A673 (cell line): ENCODE measurements at regions not wholly inside any gene's neighbourhood (a gene's known extent, or its start where the extent isn't known, plus 50 kb on each side); places are given as distances from the start of the nearest gene placed in this dataset.

Experiments used
- BruUV-seq: library from RNA; stranded (reverse); fragments of 400-500 nt; replicated peaks from 2 replicates; lab custom pipeline; 2021; lab: Mats Ljungman, UMichigan
- CTCF ChIA-PET: fragments of 300-600 bp; sonication (Branson Sonifier 250); formaldehyde crosslinking; loops from one replicate; lab custom pipeline; 2022; ENCODE audit warnings: antibody characterized with exemption; lab: Charles Lee
- POLR2A ChIA-PET: fragments of 300-600 bp; sonication (Branson Sonifier 250); formaldehyde crosslinking; loops from one replicate; lab custom pipeline; 2022; ENCODE audit warnings: antibody characterized with exemption; ENCODE audit not compliant: low non-redundant PET; lab: Charles Lee
- DNase-seq: peaks from one replicate; pipeline ENCODE4 v3.0.0-alpha.2; 2015; ENCODE audit warnings: low spot score
- H3K27ac ChIP-seq: fragments of 200-600 bp; sonication (generic); 2 replicates; pipeline ENCODE4 v1.5.1; 2016; ENCODE audit warnings: mixed run types, low read depth, mild to moderate bottlenecking, mixed read lengths, antibody characterized with exemption, low read length; ENCODE audit not compliant: poor library complexity, severe bottlenecking
- H3K27me3 ChIP-seq: fragments of 200-600 bp; sonication (generic); replicated peaks from 2 replicates; pipeline ENCODE4 v1.6.1; 2017; ENCODE audit warnings: mixed run types, low read depth, mild to moderate bottlenecking, mixed read lengths, antibody characterized with exemption, low read length; ENCODE audit not compliant: insufficient read depth, poor library complexity
- H3K36me3 ChIP-seq: fragments of 200-600 bp; sonication (generic); 2 replicates; pipeline ENCODE4 v1.6.1; 2016; ENCODE audit warnings: mixed run types, mild to moderate bottlenecking, mixed read lengths, antibody characterized with exemption, low read length; ENCODE audit not compliant: insufficient read depth, poor library complexity, severe bottlenecking
- H3K4me1 ChIP-seq: fragments of 200-600 bp; sonication (generic); 2 replicates; pipeline ENCODE4 v1.6.1; 2017; ENCODE audit warnings: mixed run types, mild to moderate bottlenecking, mixed read lengths, antibody characterized with exemption, low read length; ENCODE audit not compliant: insufficient read depth, poor library complexity, severe bottlenecking
- H3K4me3 ChIP-seq: fragments of 200-600 bp; sonication (generic); 2 replicates; pipeline ENCODE4 v1.5.1; 2016; ENCODE audit warnings: low read depth, mixed run types, mild to moderate bottlenecking, mixed read lengths, low read length; ENCODE audit not compliant: poor library complexity, severe bottlenecking
- H3K9me3 ChIP-seq: fragments of 200-600 bp; sonication (generic); 2 replicates; pipeline ENCODE4 v1.6.1; 2016; ENCODE audit warnings: mixed run types, low read depth, mild to moderate bottlenecking, mixed read lengths, antibody characterized with exemption, low read length; ENCODE audit not compliant: poor library complexity, severe bottlenecking
- EZH2 ChIP-seq: fragments of 200-600 bp; sonication (generic); IDR thresholded peaks from 2 replicates; pipeline ENCODE4 v1.6.1; 2017; ENCODE audit warnings: borderline replicate concordance, low read depth, mild to moderate bottlenecking, mixed read lengths, antibody characterized with exemption, low read length; ENCODE audit not compliant: poor library complexity, severe bottlenecking
- intact Hi-C: fragments of 100-400 bp; cut with micrococcal nuclease; formaldehyde crosslinking; loops from one replicate; pipeline ENCODE4 v1.10.0; 2022; ENCODE audit not compliant: unreplicated experiment
- TF ChIP-seq, protein P1 (sequence below): fragments of 300-800, 200-600 bp; sonication (generic); conservative IDR thresholded peaks from 2 replicates; pipeline ENCODE4 v1.5.1; 2017; ENCODE audit warnings: low read depth, mild to moderate bottlenecking, antibody characterized with exemption, low read length, moderate library complexity, mixed read lengths

DNA sequence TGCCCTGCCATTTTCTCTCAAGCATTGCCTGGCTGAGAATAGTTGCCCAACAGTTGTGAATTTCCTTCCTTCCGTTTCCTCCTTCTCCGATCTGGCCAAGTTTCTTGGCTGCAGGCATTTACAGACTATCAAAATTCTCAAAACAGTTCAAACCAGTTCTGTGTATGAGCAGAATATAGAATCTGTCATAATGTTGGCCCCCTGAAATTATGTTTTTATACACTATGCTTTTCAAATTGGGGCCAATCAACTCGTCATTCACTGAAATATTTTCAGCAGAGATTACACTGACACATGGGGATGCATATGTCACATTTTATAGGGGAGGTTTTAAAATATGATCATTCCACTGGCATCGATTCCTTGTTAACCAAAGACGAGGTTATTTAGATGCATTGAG, 284.2 kb upstream of the TMTC4 start:
- no TSS peak for BruUV-seq
- Histone ChIP-seq H3K4me1 (no peaks in the 10 kb centered on the region), H3K27me3 (no peaks in the 10 kb centered on the region), H3K36me3 (no peaks in the 10 kb centered on the region), H3K27ac (no peak overlapping the region), H3K9me3 (no peaks in the 10 kb centered on the region), H3K4me3 (no peak overlapping the region)
- POLR2A ChIA-PET: no interaction called here
- intact Hi-C loops: no loop called here
- DNase-seq: no peak
- TF ChIP-seq EZH2: no peak
- TF ChIP-seq, protein P1, sequence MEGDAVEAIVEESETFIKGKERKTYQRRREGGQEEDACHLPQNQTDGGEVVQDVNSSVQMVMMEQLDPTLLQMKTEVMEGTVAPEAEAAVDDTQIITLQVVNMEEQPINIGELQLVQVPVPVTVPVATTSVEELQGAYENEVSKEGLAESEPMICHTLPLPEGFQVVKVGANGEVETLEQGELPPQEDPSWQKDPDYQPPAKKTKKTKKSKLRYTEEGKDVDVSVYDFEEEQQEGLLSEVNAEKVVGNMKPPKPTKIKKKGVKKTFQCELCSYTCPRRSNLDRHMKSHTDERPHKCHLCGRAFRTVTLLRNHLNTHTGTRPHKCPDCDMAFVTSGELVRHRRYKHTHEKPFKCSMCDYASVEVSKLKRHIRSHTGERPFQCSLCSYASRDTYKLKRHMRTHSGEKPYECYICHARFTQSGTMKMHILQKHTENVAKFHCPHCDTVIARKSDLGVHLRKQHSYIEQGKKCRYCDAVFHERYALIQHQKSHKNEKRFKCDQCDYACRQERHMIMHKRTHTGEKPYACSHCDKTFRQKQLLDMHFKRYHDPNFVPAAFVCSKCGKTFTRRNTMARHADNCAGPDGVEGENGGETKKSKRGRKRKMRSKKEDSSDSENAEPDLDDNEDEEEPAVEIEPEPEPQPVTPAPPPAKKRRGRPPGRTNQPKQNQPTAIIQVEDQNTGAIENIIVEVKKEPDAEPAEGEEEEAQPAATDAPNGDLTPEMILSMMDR: no peak
- CTCF ChIA-PET: no interaction called here

DNA sequence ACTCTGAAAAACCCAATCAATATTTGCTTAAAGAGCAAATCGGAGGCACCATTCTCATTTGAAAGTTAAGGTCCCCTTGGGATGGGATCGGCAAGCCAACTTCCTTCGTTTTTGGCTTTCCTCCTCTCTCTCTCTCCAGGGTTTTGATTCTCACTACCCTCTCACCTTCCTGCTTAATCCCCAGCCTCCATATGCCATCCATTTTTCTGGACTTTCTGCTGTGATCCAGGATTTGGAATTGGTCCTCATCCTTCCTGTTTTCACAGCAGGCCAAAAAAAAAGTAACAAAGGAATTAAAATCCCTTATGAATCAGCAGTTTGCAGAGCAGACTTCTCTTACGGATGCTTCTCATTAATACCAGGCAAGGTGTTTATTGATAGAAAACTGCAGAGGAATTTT, 283.1 kb upstream of the TMTC4 start:
- intact Hi-C loops: no loop called here

DNA sequence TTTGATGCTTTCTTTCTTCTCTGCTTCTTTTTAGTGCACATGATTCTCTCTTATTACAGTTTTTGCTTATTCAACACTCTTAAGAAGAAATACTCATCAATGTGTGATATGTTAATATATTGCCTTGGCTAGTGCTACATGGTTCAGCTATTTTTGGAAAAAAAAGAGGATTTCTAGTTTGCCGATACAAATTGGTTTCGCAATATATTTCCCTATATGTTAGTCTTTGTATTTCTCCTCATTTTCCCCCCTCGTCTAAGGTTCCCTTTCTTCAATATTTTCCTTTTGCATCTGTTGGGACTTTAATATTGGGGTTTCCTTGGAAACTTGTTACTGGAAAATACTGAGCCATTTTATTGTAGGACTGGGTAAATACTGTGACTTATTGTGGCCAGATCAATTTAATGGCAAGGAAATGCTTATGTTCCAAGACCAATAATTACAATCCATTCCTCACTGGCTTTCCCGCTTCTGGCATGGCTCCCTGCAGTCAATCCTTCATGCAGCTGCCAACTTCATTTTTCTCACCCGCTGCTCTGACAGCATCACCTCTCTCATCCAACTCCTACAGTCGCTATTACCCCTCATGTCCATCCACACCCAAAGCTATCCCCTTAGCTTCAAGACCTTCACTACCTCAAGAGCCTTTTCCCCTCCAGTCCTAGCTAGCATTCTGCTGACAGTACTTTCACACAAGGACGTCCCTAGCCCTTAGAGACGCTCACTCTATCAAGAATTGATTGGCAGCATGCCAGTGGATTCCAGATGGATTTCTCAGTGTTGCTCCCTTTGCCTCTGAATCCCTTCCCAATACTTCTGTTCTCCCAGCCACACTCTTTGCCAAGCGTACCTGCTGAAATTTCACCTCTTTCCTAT, 280.1 kb upstream of the TMTC4 start:
- no TSS peak for BruUV-seq
- Histone ChIP-seq H3K9me3 (no peaks in the 10 kb centered on the region), H3K4me1 (no peaks in the 10 kb centered on the region), H3K27ac (no peak overlapping the region), H3K36me3 (no peaks in the 10 kb centered on the region), H3K27me3 (no peaks in the 10 kb centered on the region), H3K4me3 (no peak overlapping the region)
- peak; percentile 9 for DNase-seq
- POLR2A ChIA-PET: no interaction called here
- TF ChIP-seq, protein P1: no peak
- TF ChIP-seq EZH2: no peak
- CTCF ChIA-PET: no interaction called here
- intact Hi-C loops: no loop called here

More for the DNA sequence above, 283.1 kb upstream of the TMTC4 start:
- TF ChIP-seq, protein P1: no peak
- Histone ChIP-seq H3K9me3 (no peaks in the 10 kb centered on the region), H3K36me3 (no peaks in the 10 kb centered on the region), H3K4me1 (no peaks in the 10 kb centered on the region), H3K27ac (no peak overlapping the region), H3K27me3 (no peaks in the 10 kb centered on the region), H3K4me3 (no peak overlapping the region)
- ChIA-PET CTCF (no interaction called here), POLR2A (no interaction called here)
- DNase-seq: no peak
- BruUV-seq: no TSS peak
